DOHH2 (cell line): ENCODE measurements at regions not wholly inside any gene's neighbourhood (a gene's known extent, or its start where the extent isn't known, plus 50 kb on each side); places are given as distances from the start of the nearest gene placed in this dataset.

Source experiments
- CTCF ChIP-seq: fragments of 200-600 bp; sonication (generic); IDR thresholded peaks from one replicate; pipeline ENCODE4 v1.5.1; 2014; ENCODE audit warnings: antibody characterized with exemption, mild to moderate bottlenecking, low read depth, low read length; ENCODE audit not compliant: poor library complexity, severe bottlenecking
- EZH2phosphoT487 ChIP-seq: fragments of 200-600 bp; sonication (generic); IDR thresholded peaks from 2 replicates; pipeline ENCODE4 v1.6.1; 2017; ENCODE audit warnings: borderline replicate concordance, mild to moderate bottlenecking, antibody characterized with exemption, low read length, moderate library complexity, mixed read lengths

GRCh38 chr6:66533921-66534404 lies 826.9 kb upstream of the EYS start:
- TF ChIP-seq CTCF (no peak), EZH2phosphoT487 (no peak)
